OCI-LY7 (cell line): ENCODE measurements at regions not wholly inside any gene's neighbourhood (a gene's known extent, or its start where the extent isn't known, plus 50 kb on each side); places are given as distances from the start of the nearest gene placed in this dataset.

Experiments used
- BruUV-seq: library from RNA; stranded (reverse); fragments of 400-500 nt; replicated peaks from 2 replicates; lab custom pipeline; 2021; lab: Mats Ljungman, UMichigan
- CTCF ChIA-PET: fragments of 300-600 bp; sonication (Branson Sonifier 250); formaldehyde crosslinking; loops from one replicate; lab custom pipeline; 2022; ENCODE audit warnings: antibody characterized with exemption; ENCODE audit not compliant: unreplicated experiment; lab: Charles Lee
- POLR2A ChIA-PET: fragments of 300-600 bp; sonication (Branson Sonifier 250); formaldehyde crosslinking; loops from one replicate; lab custom pipeline; 2022; ENCODE audit warnings: antibody characterized with exemption; lab: Charles Lee
- DNase-seq: peaks from one replicate; pipeline ENCODE4 v3.0.0-alpha.2; 2015; ENCODE audit warnings: low spot score
- H2AFZ ChIP-seq: fragments of 200-600 bp; sonication (generic), shearing (Covaris generic); 2 replicates; pipeline ENCODE4 v1.6.1; 2014; ENCODE audit warnings: mild to moderate bottlenecking, antibody characterized with exemption, low read length, moderate library complexity
- H3K27ac ChIP-seq: fragments of 200-600 bp; sonication (generic); 2 replicates; pipeline ENCODE4 v1.5.1; 2014; ENCODE audit warnings: mixed run types, low read depth, mild to moderate bottlenecking, moderate library complexity, low read length, inconsistent platforms; ENCODE audit not compliant: poor library complexity, severe bottlenecking
- H3K36me3 ChIP-seq: fragments of 200-600 bp; sonication (generic); 2 replicates; pipeline ENCODE4 v1.6.1; 2014; ENCODE audit warnings: mild to moderate bottlenecking, antibody characterized with exemption, low read length, moderate library complexity, mixed read lengths; ENCODE audit not compliant: insufficient read depth
- H3K4me1 ChIP-seq: fragments of 200-600 bp; sonication (generic); 2 replicates; pipeline ENCODE4 v1.5.1; 2014; ENCODE audit warnings: mild to moderate bottlenecking, low read length; ENCODE audit not compliant: insufficient read depth, poor library complexity, severe bottlenecking
- H3K4me2 ChIP-seq: fragments of 200-600 bp; sonication (generic); 2 replicates; pipeline ENCODE4 v1.6.1; 2014; ENCODE audit warnings: mild to moderate bottlenecking, low read length
- H3K4me3 ChIP-seq: fragments of 200-600 bp; sonication (generic); 2 replicates; pipeline ENCODE4 v1.5.1; 2014; ENCODE audit warnings: mild to moderate bottlenecking, low read depth, low read length; ENCODE audit not compliant: poor library complexity, severe bottlenecking
- H3K79me2 ChIP-seq: fragments of 200-600 bp; sonication (generic); 2 replicates; pipeline ENCODE4 v1.6.1; 2016; ENCODE audit warnings: low read depth, mild to moderate bottlenecking, low read length, moderate library complexity, mixed read lengths; ENCODE audit not compliant: insufficient read depth
- H3K9me2 ChIP-seq: fragments of 200-600 bp; sonication (generic); 2 replicates; pipeline ENCODE4 v1.6.1; 2016; ENCODE audit warnings: mild to moderate bottlenecking, low read length, mixed read lengths; ENCODE audit not compliant: insufficient read depth
- H3K9me3 ChIP-seq: fragments of 200-600 bp; sonication (generic); 2 replicates; pipeline ENCODE4 v1.6.1; 2014; ENCODE audit warnings: mild to moderate bottlenecking, mixed run types, low read length, mixed read lengths
- H4K20me1 ChIP-seq: fragments of 200-600 bp; sonication (generic); 2 replicates; pipeline ENCODE4 v1.6.1; 2014; ENCODE audit warnings: mild to moderate bottlenecking, antibody characterized with exemption, low read length, moderate library complexity, mixed read lengths; ENCODE audit not compliant: insufficient read depth
- CTCF ChIP-seq: fragments of 200-600 bp; sonication (generic); conservative IDR thresholded peaks from 2 replicates; pipeline ENCODE4 v1.5.1; 2014; ENCODE audit warnings: mild to moderate bottlenecking, antibody characterized with exemption, low read length, moderate library complexity, mixed read lengths
- EZH2phosphoT487 ChIP-seq: fragments of 200-600 bp; sonication (generic); IDR thresholded peaks from 2 replicates; pipeline ENCODE4 v1.6.1; 2018; ENCODE audit warnings: low read depth, borderline replicate concordance, mild to moderate bottlenecking, mixed run types, antibody characterized with exemption, low read length, moderate library complexity, mixed read lengths
- intact Hi-C: fragments of 100-400 bp; cut with micrococcal nuclease; formaldehyde crosslinking; loops from one replicate; pipeline ENCODE4 v1.10.0; 2022; ENCODE audit not compliant: unreplicated experiment

- TF ChIP-seq EZH2phosphoT487 (no peak), CTCF (no peak)
- no TSS peak for BruUV-seq
- CTCF ChIA-PET, result no interaction called here
These were observed 105.0 kb downstream of the TNFAIP2 start for GRCh38 chr14:103228076-103228806.

GRCh38 chr14:103228866-103229265, 105.2 kb upstream of the EIF5 start:
- POLR2A ChIA-PET, result no interaction called here
- CTCF ChIA-PET, result no interaction called here

More at GRCh38 chr14:103228076-103228806, 105.0 kb downstream of the TNFAIP2 start:
- no peak overlapping the region for H3K4me2 ChIP-seq
- H4K20me1 ChIP-seq, result no peaks in the 10 kb centered on the region
- no peaks in the 10 kb centered on the region for H3K79me2 ChIP-seq
- no peak overlapping the region for H2AFZ ChIP-seq
- no peak for DNase-seq
- H3K9me3 ChIP-seq, result no peaks in the 10 kb centered on the region
- intact Hi-C loops, result no loop called here
- H3K27ac ChIP-seq, result no peak overlapping the region
- no peak overlapping the region for H3K4me3 ChIP-seq
- no peaks in the 10 kb centered on the region for H3K9me2 ChIP-seq
- H3K36me3 ChIP-seq, result no peaks in the 10 kb centered on the region
- POLR2A ChIA-PET, result interaction anchor here (0.5 kb wide), 1 partner anchor 484 kb away, joined by 3 read pairs; no protein-coding TSS in a partner anchor
- no peaks in the 10 kb centered on the region for H3K4me1 ChIP-seq

More at GRCh38 chr14:103228866-103229265, 105.2 kb upstream of the EIF5 start:
- Histone ChIP-seq H2AFZ (no peak overlapping the region), H3K36me3 (no peaks in the 10 kb centered on the region), H3K4me1 (no peaks in the 10 kb centered on the region), H3K4me3 (no peak overlapping the region), H3K79me2 (no peaks in the 10 kb centered on the region), H4K20me1 (no peaks in the 10 kb centered on the region), H3K9me2 (no peaks in the 10 kb centered on the region), H3K9me3 (no peaks in the 10 kb centered on the region), H3K4me2 (no peak overlapping the region), H3K27ac (no peak overlapping the region)
- no TSS peak for BruUV-seq
- TF ChIP-seq CTCF (no peak), EZH2phosphoT487 (no peak)
- DNase-seq, result no peak
- intact Hi-C loops, result no loop called here
